IMR-90 (cell line): ENCODE measurements at regions not wholly inside any gene's neighbourhood (a gene's known extent, or its start where the extent isn't known, plus 50 kb on each side); places are given as distances from the start of the nearest gene placed in this dataset.

ENCODE experiments used
- ATAC-seq: fragments of 200-7000 bp; cut with Tn5 transposase; 2 replicates; pipeline ENCODE4 v1.9.1; 2020; ENCODE audit warnings: low read depth, mild to moderate bottlenecking, moderate library complexity
- BruUV-seq: library from RNA; stranded (reverse); fragments of 400-500 nt; replicated peaks from 2 replicates; lab custom pipeline; 2021; lab: Mats Ljungman, UMichigan
- CTCF ChIA-PET: fragments of 300-600 bp; formaldehyde crosslinking; extraction: SDS; loops from one replicate; lab custom pipeline; 2021; ENCODE audit warnings: antibody characterized with exemption; lab: Yijun Ruan, JAX
- POLR2A ChIA-PET: fragments of 300-600 bp; sonication (Branson Sonifier 250); formaldehyde crosslinking; loops from one replicate; lab custom pipeline; 2022; ENCODE audit warnings: antibody characterized with exemption; ENCODE audit not compliant: unreplicated experiment; lab: Charles Lee
- DNase-seq: peaks from one replicate; pipeline ENCODE4 v3.0.0; 2013
- H2AFZ ChIP-seq: replicated peaks from 2 replicates; pipeline ENCODE3; 2013; ENCODE audit warnings: low read length, mild to moderate bottlenecking; ENCODE audit not compliant: poor library complexity
- H2AK5ac ChIP-seq: 2 replicates; pipeline ENCODE4 v1.6.1; 2013; ENCODE audit warnings: low read depth, low read length, inconsistent platforms
- H2AK9ac ChIP-seq: replicated peaks from 2 replicates; pipeline ENCODE3; 2013; ENCODE audit warnings: mild to moderate bottlenecking, low read depth, low read length, moderate library complexity; ENCODE audit not compliant: poor library complexity
- H2BK120ac ChIP-seq: 2 replicates; pipeline ENCODE4 v1.6.1; 2013; ENCODE audit warnings: low read depth, low read length, inconsistent platforms
- H2BK15ac ChIP-seq: 3 replicates; pipeline ENCODE4 v1.6.1; 2013; ENCODE audit warnings: low read depth, low read length, inconsistent platforms
- H2BK20ac ChIP-seq: 2 replicates; pipeline ENCODE4 v1.6.1; 2013; ENCODE audit warnings: low read depth, mild to moderate bottlenecking, inconsistent platforms, low read length, moderate library complexity
- H2BK5ac ChIP-seq: 2 replicates; pipeline ENCODE4 v1.6.1; 2013; ENCODE audit warnings: mild to moderate bottlenecking, low read depth, low read length, inconsistent platforms; ENCODE audit not compliant: poor library complexity, severe bottlenecking
- H3K14ac ChIP-seq: replicated peaks from 2 replicates; pipeline ENCODE4 v1.6.1; 2013; ENCODE audit warnings: low read depth, low read length, inconsistent platforms
- H3K18ac ChIP-seq: 2 replicates; pipeline ENCODE4 v1.6.1; 2013; ENCODE audit warnings: low read depth, low read length, control low read depth
- H3K23ac ChIP-seq: 2 replicates; pipeline ENCODE4 v1.6.1; 2013; ENCODE audit warnings: low read depth, low read length, inconsistent platforms
- H3K27ac ChIP-seq: 2 replicates; pipeline ENCODE4 v1.5.1; 2013; ENCODE audit warnings: mild to moderate bottlenecking, control low read depth, low read length; ENCODE audit not compliant: insufficient read depth
- H3K27me3 ChIP-seq: 2 replicates; pipeline ENCODE4 v1.6.1; 2013; ENCODE audit warnings: low read length; ENCODE audit not compliant: control insufficient read depth, insufficient read depth
- H3K36me3 ChIP-seq: 2 replicates; pipeline ENCODE4 v1.6.1; 2013; ENCODE audit warnings: low read length, mixed read lengths; ENCODE audit not compliant: control insufficient read depth, insufficient read depth
- H3K4ac ChIP-seq: 2 replicates; pipeline ENCODE4 v1.6.1; 2013; ENCODE audit warnings: low read depth, low read length, inconsistent platforms
- H3K4me1 ChIP-seq: 2 replicates; pipeline ENCODE4 v1.6.1; 2013; ENCODE audit warnings: low read length, mixed read lengths; ENCODE audit not compliant: control insufficient read depth, insufficient read depth
- H3K4me2 ChIP-seq: 2 replicates; pipeline ENCODE4 v1.6.1; 2013; ENCODE audit warnings: low read depth, mild to moderate bottlenecking, control low read depth, low read length, moderate library complexity
- H3K4me3 ChIP-seq: 2 replicates; pipeline ENCODE4 v1.5.1; 2013; ENCODE audit warnings: low read depth, mild to moderate bottlenecking, control low read depth, low read length, moderate library complexity; ENCODE audit not compliant: insufficient read depth
- H3K56ac ChIP-seq: 2 replicates; pipeline ENCODE4 v1.6.1; 2013; ENCODE audit warnings: low read length, inconsistent platforms; ENCODE audit not compliant: insufficient read depth; ENCODE audit errors: extremely low read depth
- H3K79me1 ChIP-seq, 2 experiments: 2 replicates each; pipeline ENCODE4 v1.6.1; 2013; ENCODE audit warnings: low read length in 2 of 2, inconsistent platforms in 1 of 2, low read depth in 1 of 2
- H3K9ac ChIP-seq: 2 replicates; pipeline ENCODE4 v1.6.1; 2013; ENCODE audit warnings: low read depth, low read length, control low read depth
- H3K9me1 ChIP-seq: 2 replicates; pipeline ENCODE4 v1.6.1; 2013; ENCODE audit warnings: low read length, inconsistent platforms; ENCODE audit not compliant: insufficient read depth
- H3K9me3 ChIP-seq: 2 replicates; pipeline ENCODE4 v1.6.1; 2013; ENCODE audit warnings: low read length; ENCODE audit not compliant: control insufficient read depth, insufficient read depth
- H4K20me1 ChIP-seq: 2 replicates; pipeline ENCODE4 v1.6.1; 2013; ENCODE audit warnings: low read length, inconsistent platforms; ENCODE audit not compliant: insufficient read depth
- H4K5ac ChIP-seq: 2 replicates; pipeline ENCODE4 v1.6.1; 2013; ENCODE audit warnings: mild to moderate bottlenecking, low read depth, low read length, control low read depth
- H4K8ac ChIP-seq, 2 experiments: 2 replicates each; pipeline ENCODE4 v1.6.1; 2013; ENCODE audit warnings: low read depth in 2 of 2, low read length in 2 of 2, control low read depth in 1 of 2, inconsistent platforms in 1 of 2
- H4K91ac ChIP-seq: 2 replicates; pipeline ENCODE4 v1.6.1; 2013; ENCODE audit warnings: low read depth, low read length, inconsistent platforms; ENCODE audit not compliant: insufficient read depth
- BHLHE40 ChIP-seq: fragments of 150-350 bp; IDR thresholded peaks from 2 replicates; pipeline ENCODE4 v1.6.1; 2016; ENCODE audit warnings: mild to moderate bottlenecking, low read depth, low read length
- FOS ChIP-seq: fragments of 150-350 bp; IDR thresholded peaks from 2 replicates; pipeline ENCODE4 v1.6.1; 2016; ENCODE audit warnings: low read depth, low read length
- MAFK ChIP-seq: IDR thresholded peaks from 2 replicates; pipeline ENCODE4 v1.6.1; 2012; ENCODE audit warnings: low read depth, low read length, improper control_type of control experiment
- MAZ ChIP-seq: IDR thresholded peaks from 2 replicates; pipeline ENCODE4 v1.6.1; 2012; ENCODE audit warnings: low read depth, mild to moderate bottlenecking, low read length, improper control_type of control experiment, moderate library complexity, borderline replicate concordance
- MXI1 ChIP-seq: IDR thresholded peaks from 2 replicates; pipeline ENCODE4 v1.6.1; 2012; ENCODE audit warnings: low read depth, mild to moderate bottlenecking, low read length, moderate library complexity, borderline replicate concordance
- NFE2L2 ChIP-seq: fragments of 150-350 bp; IDR thresholded peaks from 2 replicates; pipeline ENCODE4 v1.6.1; 2016; ENCODE audit warnings: low read depth, mild to moderate bottlenecking, low read length
- RAD21 ChIP-seq: IDR thresholded peaks from 2 replicates; pipeline ENCODE4 v1.6.1; 2012; ENCODE audit warnings: low read length, improper control_type of control experiment
- RCOR1 ChIP-seq: IDR thresholded peaks from 2 replicates; pipeline ENCODE4 v1.6.1; 2012; ENCODE audit warnings: mild to moderate bottlenecking, low read length, improper control_type of control experiment; ENCODE audit not compliant: insufficient replicate concordance
- RFX5 ChIP-seq: IDR thresholded peaks from 2 replicates; pipeline ENCODE4 v1.8.0; 2012; ENCODE audit warnings: low read depth, mild to moderate bottlenecking, low read length, moderate library complexity
- USF2 ChIP-seq: fragments of 150-350 bp; IDR thresholded peaks from 2 replicates; pipeline ENCODE4 v1.6.1; 2017; ENCODE audit warnings: mild to moderate bottlenecking, antibody characterized with exemption, low read length, low read depth
- WGBS, 2 experiments: methylation state at CpG; one replicate each; pipeline versions ENCODE4 v1.1.5 to v1.1.7; 2013; ENCODE audit warnings: missing lambda C conversion rate in 2 of 2; ENCODE audit not compliant: insufficient read length in 1 of 2; ENCODE audit errors: extremely low coverage in 2 of 2; 5-methylcytosine and 5-hydroxymethylcytosine counted together
- dilution Hi-C: fragments of 300-500 bp; cut with HindIII; formaldehyde crosslinking; loops from one replicate; pipeline ENCODE4 v1.14.3; 2018; ENCODE audit warnings: low sequenced_read_pairs; ENCODE audit not compliant: unreplicated experiment
- in situ Hi-C: fragments of 300-500 bp; cut with MboI; formaldehyde crosslinking; loops from 3 replicates; pipeline ENCODE4 v1.14.3; 2019; ENCODE audit warnings: low sequenced_read_pairs, inconsistent platforms, mixed read lengths
- intact Hi-C: fragments of 100-400 bp; cut with micrococcal nuclease; formaldehyde crosslinking; loops from 2 replicates; pipeline ENCODE4 v1.10.0; 2022

GRCh38 chr2:228599781-228600180 lies 418.3 kb upstream of the SPHKAP start:
- no peaks in the 10 kb centered on the region for H4K20me1 ChIP-seq
- POLR2A ChIA-PET = no interaction called here
- in situ Hi-C loops (no loop called here), dilution Hi-C loops (no loop called here), intact Hi-C loops (no loop called here)
- H3K18ac ChIP-seq = no peak overlapping the region
- H3K79me1 ChIP-seq = no peaks in the 10 kb centered on the region
- DNase-seq = no peak
- no TSS peak for BruUV-seq
- no peaks in the 10 kb centered on the region for H3K9me3 ChIP-seq
- H3K4ac ChIP-seq = no peak overlapping the region
- no peak overlapping the region for H4K5ac ChIP-seq
- no peak overlapping the region for H3K27ac ChIP-seq
- no peaks in the 10 kb centered on the region for H3K36me3 ChIP-seq
- H4K91ac ChIP-seq = no peak overlapping the region
- no peak overlapping the region for H2BK120ac ChIP-seq
- H3K4me3 ChIP-seq = no peak overlapping the region
- H3K14ac ChIP-seq = no peak overlapping the region
- no peak overlapping the region for H3K9ac ChIP-seq
- no peak overlapping the region for H2BK15ac ChIP-seq
- no peak overlapping the region for H3K56ac ChIP-seq
- TF ChIP-seq NFE2L2 = no peak
- TF ChIP-seq RCOR1 = no peak
- no peak for TF ChIP-seq RFX5
- TF ChIP-seq BHLHE40 = no peak
- TF ChIP-seq FOS = no peak
- no peak for TF ChIP-seq MAZ
- TF ChIP-seq RAD21 = no peak
- TF ChIP-seq MAFK = no peak
- TF ChIP-seq MXI1 = no peak
- no peak for TF ChIP-seq USF2
- no peaks in the 10 kb centered on the region for H3K27me3 ChIP-seq
- no peaks in the 10 kb centered on the region for H3K9me1 ChIP-seq
- no peak overlapping the region for H4K8ac ChIP-seq
- H2AK5ac ChIP-seq = no peak overlapping the region
- H3K4me2 ChIP-seq = no peak overlapping the region
- no peak overlapping the region for H2BK20ac ChIP-seq
- H2AK9ac ChIP-seq = no peak overlapping the region
- no peak for ATAC-seq
- no peaks in the 10 kb centered on the region for H3K4me1 ChIP-seq
- WGBS, 2 experiments = no CpG with 5 or more reads among the region's 1 CpG
- H2BK5ac ChIP-seq = peak overlapping the region; percentile 23
- no peak overlapping the region for H2AFZ ChIP-seq
- no peak overlapping the region for H3K23ac ChIP-seq
- CTCF ChIA-PET = no interaction called here
